ENCODE measurements at regions not wholly inside any gene's neighbourhood (a gene's known extent, or its start where the extent isn't known, plus 50 kb on each side); places are given as distances from the start of the nearest gene placed in this dataset.

DNA sequence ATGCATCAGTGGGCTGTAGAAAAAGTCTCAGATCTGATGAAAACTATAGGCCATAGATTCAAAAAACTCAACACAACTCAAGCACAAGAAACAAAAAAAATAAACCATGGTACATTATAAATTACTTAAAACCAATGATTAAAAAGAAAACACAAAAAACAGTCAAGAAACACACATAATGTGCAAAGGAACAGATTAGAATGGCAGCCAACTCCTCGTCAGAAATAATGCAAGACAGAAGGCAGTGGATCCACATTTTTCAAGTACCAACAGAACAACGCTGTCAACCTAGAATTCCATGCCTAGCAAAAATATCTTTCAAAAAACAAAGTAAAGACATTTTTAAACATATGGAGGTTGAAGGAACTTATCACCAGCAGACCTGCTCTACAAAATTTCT, 69.7 kb downstream of the PSMB1 start:
- Mint-ChIP-seq H3K4me3 (no peak overlapping the region), H3K36me3 (no peaks in the 10 kb centered on the region), H3K9me3 (peaks cover 10% of the 10 kb centered on the region), H3K27ac (no peak overlapping the region), H3K4me1 (ENCODE audit: unreplicated experiment) (peaks cover 20% of the 10 kb centered on the region), H3K27me3 (no peaks in the 10 kb centered on the region)
- DNase-seq (ENCODE audit: extremely low spot score, unreplicated experiment), result no peak
- no peak for TF ChIP-seq CTCF (conservative IDR thresholded peaks at IDR 0.05)

- Mint-ChIP-seq H3K27ac (no peak overlapping the region), H3K9me3 (peaks cover 10% of the 10 kb centered on the region), H3K27me3 (no peaks in the 10 kb centered on the region), H3K4me1 (ENCODE audit: unreplicated experiment) (peaks cover 23% of the 10 kb centered on the region), H3K4me3 (no peak overlapping the region), H3K36me3 (no peaks in the 10 kb centered on the region)
- no peak for DNase-seq (ENCODE audit: extremely low spot score, unreplicated experiment)
- peak; percentile 23 for TF ChIP-seq CTCF (conservative IDR thresholded peaks at IDR 0.05)
Measured at GRCh38 chr6:170480050-170480692, 72.9 kb downstream of the PSMB1 start.

GRCh38 chr6:170476360-170476759, 76.7 kb downstream of the PSMB1 start:
- Mint-ChIP-seq H3K9me3 (no peaks in the 10 kb centered on the region), H3K27me3 (no peaks in the 10 kb centered on the region), H3K27ac (no peak overlapping the region), H3K4me3 (no peak overlapping the region), H3K4me1 (ENCODE audit: unreplicated experiment) (peaks cover 25% of the 10 kb centered on the region), H3K36me3 (no peaks in the 10 kb centered on the region)
- no peak for TF ChIP-seq CTCF (conservative IDR thresholded peaks at IDR 0.05)
- DNase-seq (ENCODE audit: extremely low spot score, unreplicated experiment), result no peak

DNA sequence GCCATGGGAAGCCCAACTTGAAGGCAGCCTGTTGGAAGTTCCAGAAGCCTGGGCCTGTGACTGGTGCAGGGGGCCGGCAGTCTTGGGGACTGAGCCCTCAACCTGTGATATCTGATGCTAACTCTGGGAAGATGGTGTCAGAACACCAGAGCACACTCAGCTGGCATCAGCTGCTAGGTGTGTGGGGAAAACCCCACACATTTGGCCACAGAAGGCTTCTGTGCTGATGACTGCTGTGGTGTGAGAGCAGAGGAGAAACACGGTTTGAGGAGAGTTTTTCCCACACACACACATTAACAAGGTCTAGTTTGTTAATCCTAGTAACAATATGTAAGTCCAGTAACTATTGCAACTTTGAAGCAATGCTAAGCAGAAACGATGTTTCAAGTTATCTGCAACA, 78.0 kb downstream of the PSMB1 start:
- no peak for DNase-seq (ENCODE audit: extremely low spot score, unreplicated experiment)
- no peaks in the 10 kb centered on the region for H3K36me3 Mint-ChIP-seq
- H3K27ac Mint-ChIP-seq, result no peak overlapping the region
- peaks cover 27% of the 10 kb centered on the region for H3K4me1 Mint-ChIP-seq (ENCODE audit: unreplicated experiment)
- no peaks in the 10 kb centered on the region for H3K9me3 Mint-ChIP-seq
- no peaks in the 10 kb centered on the region for H3K27me3 Mint-ChIP-seq
- no peak for TF ChIP-seq CTCF (conservative IDR thresholded peaks at IDR 0.05)
- no peak overlapping the region for H3K4me3 Mint-ChIP-seq

- H3K27ac Mint-ChIP-seq, result peak overlapping the region; percentile 31
- no peaks in the 10 kb centered on the region for H3K9me3 Mint-ChIP-seq
- H3K4me1 Mint-ChIP-seq (ENCODE audit: unreplicated experiment), result peaks cover 27% of the 10 kb centered on the region
- no peak for TF ChIP-seq CTCF (conservative IDR thresholded peaks at IDR 0.05)
- no peaks in the 10 kb centered on the region for H3K27me3 Mint-ChIP-seq
- H3K36me3 Mint-ChIP-seq, result no peaks in the 10 kb centered on the region
- no peak overlapping the region for H3K4me3 Mint-ChIP-seq
- DNase-seq (ENCODE audit: extremely low spot score, unreplicated experiment), result no peak
Measured at GRCh38 chr6:170473801-170474200, 79.3 kb downstream of the PSMB1 start.

GRCh38 chr6:170473301-170473717, 79.8 kb downstream of the PSMB1 start:
- no peak overlapping the region for H3K4me3 Mint-ChIP-seq
- no peaks in the 10 kb centered on the region for H3K36me3 Mint-ChIP-seq
- DNase-seq (ENCODE audit: extremely low spot score, unreplicated experiment), result no peak
- TF ChIP-seq CTCF (conservative IDR thresholded peaks at IDR 0.05), result no peak
- no peaks in the 10 kb centered on the region for H3K27me3 Mint-ChIP-seq
- peak overlapping the region; percentile 31 for H3K27ac Mint-ChIP-seq
- H3K9me3 Mint-ChIP-seq, result no peaks in the 10 kb centered on the region
- peaks cover 26% of the 10 kb centered on the region for H3K4me1 Mint-ChIP-seq (ENCODE audit: unreplicated experiment)
